GM18951 (cell line): ENCODE measurements at regions not wholly inside any gene's neighbourhood (a gene's known extent, or its start where the extent isn't known, plus 50 kb on each side); places are given as distances from the start of the nearest gene placed in this dataset.
"Not testable (repeated sequence)": the region's sequence is repeated elsewhere in the genome, so short reads cannot be mapped to it uniquely, and the experiment has no call there.

Experiments
- POLR2A ChIP-seq: IDR thresholded peaks from 4 replicates; pipeline ENCODE4 v1.6.1; 2011; ENCODE audit warnings: mild to moderate bottlenecking; ENCODE audit not compliant: insufficient read length, insufficient read depth; ENCODE audit errors: extremely low read depth
- in situ Hi-C: fragments of 300-500 bp; cut with MboI; formaldehyde crosslinking; loops from one replicate; pipeline ENCODE4 v1.12.0; 2022; ENCODE audit warnings: low sequenced_read_pairs, mixed read lengths, inconsistent platforms; ENCODE audit not compliant: unreplicated experiment

- no peak for TF ChIP-seq POLR2A
- in situ Hi-C loops, result no loop called here
These were observed 183.8 kb upstream of the TBL1XR1 start for GRCh38 chr3:177381070-177381469.

- no peak for TF ChIP-seq POLR2A
- in situ Hi-C loops, result no loop called here
These were observed 185.7 kb upstream of the TBL1XR1 start for GRCh38 chr3:177382944-177383343.

GRCh38 chr3:177385186-177385585, 187.9 kb upstream of the TBL1XR1 start:
- in situ Hi-C loops, result no loop called here
- no peak for TF ChIP-seq POLR2A

GRCh38 chr3:177385831-177386301, 188.6 kb upstream of the TBL1XR1 start:
- in situ Hi-C loops, result no loop called here
- no peak for TF ChIP-seq POLR2A

GRCh38 chr3:177388209-177388608, 190.9 kb upstream of the TBL1XR1 start:
- no peak for TF ChIP-seq POLR2A
- in situ Hi-C loops, result no loop called here

GRCh38 chr3:177394231-177395024, 197.1 kb upstream of the TBL1XR1 start:
- in situ Hi-C loops, result not testable (repeated sequence)

- no peak for TF ChIP-seq POLR2A
- in situ Hi-C loops, result no loop called here
These were observed 199.5 kb upstream of the TBL1XR1 start for GRCh38 chr3:177396733-177397132.

GRCh38 chr3:177401375-177401774, 204.1 kb upstream of the TBL1XR1 start:
- in situ Hi-C loops, result no loop called here
- TF ChIP-seq POLR2A, result no peak

GRCh38 chr3:177402533-177402932, 205.3 kb upstream of the TBL1XR1 start:
- TF ChIP-seq POLR2A, result no peak
- in situ Hi-C loops, result no loop called here

- in situ Hi-C loops, result no loop called here
These were observed 207.9 kb upstream of the TBL1XR1 start for GRCh38 chr3:177405191-177405672.

GRCh38 chr3:177410730-177411129, 213.4 kb upstream of the TBL1XR1 start:
- no peak for TF ChIP-seq POLR2A
- in situ Hi-C loops, result no loop called here

More at GRCh38 chr3:177405191-177405672, 207.9 kb upstream of the TBL1XR1 start:
- TF ChIP-seq POLR2A, result no peak

- no peak for TF ChIP-seq POLR2A
- in situ Hi-C loops, result no loop called here
These were observed 213.9 kb upstream of the TBL1XR1 start for GRCh38 chr3:177411201-177411600.

- in situ Hi-C loops, result not testable (repeated sequence)
These were observed 215.4 kb upstream of the TBL1XR1 start for GRCh38 chr3:177412677-177413170.

- in situ Hi-C loops, result no loop called here
- no peak for TF ChIP-seq POLR2A
These were observed 216.8 kb upstream of the TBL1XR1 start for GRCh38 chr3:177414093-177414492.
